PC-9 (cell line): ENCODE measurements at regions not wholly inside any gene's neighbourhood (a gene's known extent, or its start where the extent isn't known, plus 50 kb on each side); places are given as distances from the start of the nearest gene placed in this dataset.

Experiments
- BruUV-seq: library from RNA; stranded (reverse); fragments of 400-500 nt; replicated peaks from 2 replicates; lab custom pipeline; 2021; lab: Mats Ljungman, UMichigan
- CTCF ChIA-PET: fragments of 300-600 bp; sonication (Branson Sonifier 250); formaldehyde crosslinking; loops from one replicate; lab custom pipeline; 2022; ENCODE audit warnings: antibody characterized with exemption; lab: Charles Lee
- POLR2A ChIA-PET: fragments of 300-600 bp; sonication (Branson Sonifier 250); formaldehyde crosslinking; loops from one replicate; lab custom pipeline; 2022; ENCODE audit warnings: antibody characterized with exemption; ENCODE audit not compliant: unreplicated experiment; lab: Charles Lee
- DNase-seq, 2 experiments: peaks; one replicate each; pipeline versions ENCODE4 v3.0.0 to v3.0.0-alpha.2; 2015 to 2022; ENCODE audit warnings: mixed read lengths in 1 of 2
- H2AFZ ChIP-seq: fragments of 200-600 bp; sonication (generic); 2 replicates; pipeline ENCODE4 v1.8.1; 2017; ENCODE audit warnings: antibody characterized with exemption
- H3F3A ChIP-seq: fragments of 200-600 bp; sonication (generic); 2 replicates; pipeline ENCODE4 v1.8.1; 2017; ENCODE audit warnings: antibody characterized with exemption, mild to moderate bottlenecking, low read depth; ENCODE audit not compliant: insufficient read depth
- H3K27ac ChIP-seq: fragments of 200-600 bp; sonication (generic); 2 replicates; pipeline ENCODE4 v1.6.1; 2016; ENCODE audit warnings: mixed run types
- H3K27me3 ChIP-seq: fragments of 200-600 bp; sonication (generic); 2 replicates; pipeline ENCODE4 v1.6.1; 2016; ENCODE audit warnings: low read depth, mixed run types; ENCODE audit not compliant: insufficient read depth
- H3K36me3 ChIP-seq: fragments of 200-600 bp; sonication (generic); 2 replicates; pipeline ENCODE4 v1.6.1; 2016; ENCODE audit warnings: low read depth, mixed run types
- H3K4me1 ChIP-seq: fragments of 200-600 bp; sonication (generic); replicated peaks from 2 replicates; pipeline ENCODE4 v1.6.1; 2016; ENCODE audit warnings: mixed run types; ENCODE audit not compliant: insufficient read depth
- H3K4me2 ChIP-seq: fragments of 200-600 bp; sonication (generic); 2 replicates; pipeline ENCODE4 v1.6.1; 2017; ENCODE audit warnings: mixed run types
- H3K4me3 ChIP-seq: fragments of 200-600 bp; sonication (generic); 2 replicates; pipeline ENCODE4 v1.6.1; 2016; ENCODE audit warnings: mixed run types
- H3K79me2 ChIP-seq: fragments of 200-600 bp; sonication (generic); 2 replicates; pipeline ENCODE4 v1.6.1; 2017; ENCODE audit warnings: low read depth, mixed run types
- H3K9me2 ChIP-seq: fragments of 200-600 bp; sonication (generic); 2 replicates; pipeline ENCODE4 v1.8.1; 2017; ENCODE audit warnings: mild to moderate bottlenecking; ENCODE audit not compliant: insufficient read depth
- H3K9me3 ChIP-seq: fragments of 200-600 bp; sonication (generic); 2 replicates; pipeline ENCODE4 v1.8.1; 2016; ENCODE audit warnings: low read depth; ENCODE audit not compliant: insufficient read depth
- H4K20me1 ChIP-seq: fragments of 200-600 bp; sonication (generic); 2 replicates; pipeline ENCODE4 v1.8.1; 2017; ENCODE audit not compliant: insufficient read depth
- CTCF ChIP-seq: fragments of 200-600 bp; sonication (generic); conservative IDR thresholded peaks from 2 replicates; pipeline ENCODE4 v1.6.1; 2017; ENCODE audit warnings: mixed run types, antibody characterized with exemption, mild to moderate bottlenecking, moderate library complexity
- EZH2 ChIP-seq: fragments of 200-600 bp; sonication (generic); IDR thresholded peaks from 2 replicates; pipeline ENCODE4 v1.8.0; 2017; ENCODE audit warnings: antibody characterized with exemption, low read depth
- intact Hi-C: fragments of 100-400 bp; cut with micrococcal nuclease; formaldehyde crosslinking; loops from one replicate; pipeline ENCODE4 v1.10.0; 2022; ENCODE audit not compliant: unreplicated experiment

GRCh38 chr5:20559845-20560244 lies 571.8 kb upstream of the CDH18 start:
- ChIA-PET POLR2A (no interaction called here), CTCF (no interaction called here)
- no peaks in the 10 kb centered on the region for H3K9me3 ChIP-seq

GRCh38 chr5:20556115-20556763 lies 568.2 kb upstream of the CDH18 start:
- no peak for TF ChIP-seq CTCF
- TF ChIP-seq EZH2: no peak
- Histone ChIP-seq H4K20me1 (no peaks in the 10 kb centered on the region), H3K4me2 (no peak overlapping the region), H2AFZ (no peak overlapping the region), H3K9me3 (no peaks in the 10 kb centered on the region), H3K36me3 (no peaks in the 10 kb centered on the region), H3K27me3 (no peaks in the 10 kb centered on the region), H3K27ac (no peak overlapping the region), H3K4me1 (no peaks in the 10 kb centered on the region), H3K4me3 (no peak overlapping the region), H3K79me2 (no peaks in the 10 kb centered on the region), H3K9me2 (no peaks in the 10 kb centered on the region), H3F3A (no peaks in the 10 kb centered on the region)
- POLR2A ChIA-PET: no interaction called here
- no peak for DNase-seq
- CTCF ChIA-PET: no interaction called here
- no TSS peak for BruUV-seq
- intact Hi-C loops: loop anchor here (2.0 kb wide), 1 partner anchor 1783 kb away; no protein-coding TSS in a partner anchor

More at GRCh38 chr5:20559845-20560244, 571.8 kb upstream of the CDH18 start:
- no peak overlapping the region for H3K4me3 ChIP-seq
- no peak for DNase-seq
- no peak overlapping the region for H3K4me2 ChIP-seq
- no peaks in the 10 kb centered on the region for H4K20me1 ChIP-seq
- no peak overlapping the region for H3K27ac ChIP-seq
- TF ChIP-seq EZH2 (no peak), CTCF (no peak)
- BruUV-seq: no TSS peak
- intact Hi-C loops: no loop called here
- H3K9me2 ChIP-seq: no peaks in the 10 kb centered on the region
- no peak overlapping the region for H2AFZ ChIP-seq
- no peaks in the 10 kb centered on the region for H3K79me2 ChIP-seq
- no peaks in the 10 kb centered on the region for H3K4me1 ChIP-seq
- no peaks in the 10 kb centered on the region for H3K36me3 ChIP-seq
- H3F3A ChIP-seq: no peaks in the 10 kb centered on the region
- no peaks in the 10 kb centered on the region for H3K27me3 ChIP-seq

- Histone ChIP-seq H3K27me3 (no peaks in the 10 kb centered on the region), H3F3A (no peaks in the 10 kb centered on the region), H3K4me1 (no peaks in the 10 kb centered on the region), H3K4me3 (no peak overlapping the region), H3K9me3 (no peaks in the 10 kb centered on the region), H3K27ac (no peak overlapping the region), H2AFZ (no peak overlapping the region), H3K79me2 (no peaks in the 10 kb centered on the region), H3K9me2 (no peaks in the 10 kb centered on the region), H4K20me1 (no peaks in the 10 kb centered on the region), H3K4me2 (no peak overlapping the region), H3K36me3 (no peaks in the 10 kb centered on the region)
- BruUV-seq: no TSS peak
- intact Hi-C loops: no loop called here
- ChIA-PET POLR2A (no interaction called here), CTCF (interaction anchor here (0.6 to 0.9 kb wide), 3 partner anchors 18 to 924 kb away, joined by 3 to 7 read pairs (median 3); no protein-coding TSS in a partner anchor)
- DNase-seq: no peak
- TF ChIP-seq EZH2: no peak
- TF ChIP-seq CTCF: no peak; the same call in 1 of the 2 replicates
Observed at GRCh38 chr5:20555034-20555433, 567.0 kb upstream of the CDH18 start.
